Naive thymus-derived CD4-positive, alpha-beta T cell (primary cell): ENCODE measurements at regions not wholly inside any gene's neighbourhood (a gene's known extent, or its start where the extent isn't known, plus 50 kb on each side); places are given as distances from the start of the nearest gene placed in this dataset.

Source experiments
- ATAC-seq: fragments of 150-1000 bp; cut with Tn5 transposase; 2 replicates; pipeline ENCODE4 v1.10.0; 2021; ENCODE audit warnings: mild to moderate bottlenecking, moderate library complexity
- CTCF ChIA-PET: fragments of 350-600 bp; sonication (Branson Sonifier 250); formaldehyde crosslinking; loops from one replicate; lab custom pipeline; 2021; ENCODE audit warnings: antibody characterized with exemption; lab: Charles Lee
- POLR2A ChIA-PET: fragments of 350-600 bp; sonication (Branson Sonifier 250); formaldehyde crosslinking; loops from one replicate; lab custom pipeline; 2021; ENCODE audit warnings: antibody characterized with exemption, inconsistent platforms; lab: Charles Lee
- DNase-seq, 9 donors: peaks; one replicate each; pipeline versions ENCODE4 v3.0.0 to v3.0.0-alpha.2; 2020 to 2022; ENCODE audit warnings: mixed read lengths in 1 of 9
- H3K27ac ChIP-seq: one replicate; pipeline ENCODE4 v1.7.0; 2013; ENCODE audit warnings: mild to moderate bottlenecking, low read depth, low read length, moderate library complexity
- H3K27me3 ChIP-seq, 2 donors: one replicate each; pipeline ENCODE4 v1.7.0; 2013; ENCODE audit warnings: low read length in 2 of 2, mild to moderate bottlenecking in 2 of 2, moderate library complexity in 2 of 2; ENCODE audit not compliant: control insufficient read depth in 2 of 2, insufficient read depth in 2 of 2
- H3K36me3 ChIP-seq, 3 experiments: 1 replicate in 2 of 3; 2 replicates in 1 of 3; pipeline ENCODE4 v1.7.0; 2013; ENCODE audit warnings: low read length in 3 of 3, mild to moderate bottlenecking in 3 of 3, moderate library complexity in 1 of 3; ENCODE audit not compliant: insufficient read depth in 3 of 3, control insufficient read depth in 2 of 3
- H3K4me1 ChIP-seq, 2 donors: one replicate each; pipeline ENCODE4 v1.7.0; 2013; ENCODE audit warnings: low read length in 2 of 2, mild to moderate bottlenecking in 2 of 2, moderate library complexity in 1 of 2; ENCODE audit not compliant: control insufficient read depth in 2 of 2, insufficient read depth in 2 of 2
- H3K4me3 ChIP-seq: 2 replicates; pipeline ENCODE4 v1.7.0; 2013; ENCODE audit warnings: mild to moderate bottlenecking, low read length
- H3K9me3 ChIP-seq, 3 experiments: 1 replicate in 2 of 3; 2 replicates in 1 of 3; pipeline ENCODE4 v1.7.0; 2013; ENCODE audit warnings: low read length in 3 of 3; ENCODE audit not compliant: control insufficient read depth in 2 of 3
- H3K27ac Mint-ChIP-seq, 9 donors: one replicate each; pipeline ENCODE4 v1.8.0; 2020 to 2022; ENCODE audit warnings: mixed read lengths in 9 of 9, mild to moderate bottlenecking in 8 of 9, moderate library complexity in 5 of 9, inconsistent platforms in 2 of 9
- H3K27me3 Mint-ChIP-seq, 5 donors: one replicate each; pipeline ENCODE4 v1.8.0; 2021 to 2022; ENCODE audit warnings: mixed read lengths in 5 of 5, mild to moderate bottlenecking in 1 of 5
- H3K36me3 Mint-ChIP-seq, 5 donors: one replicate each; pipeline ENCODE4 v1.8.0; 2020 to 2022; ENCODE audit warnings: mixed read lengths in 5 of 5, mild to moderate bottlenecking in 3 of 5, inconsistent platforms in 1 of 5
- H3K4me1 Mint-ChIP-seq, 7 donors: one replicate each; pipeline ENCODE4 v1.8.0; 2020 to 2022; ENCODE audit warnings: mixed read lengths in 7 of 7, mild to moderate bottlenecking in 3 of 7, inconsistent platforms in 1 of 7
- H3K4me3 Mint-ChIP-seq, 10 donors: one replicate each; pipeline ENCODE4 v1.8.0; 2020 to 2022; ENCODE audit warnings: mild to moderate bottlenecking in 10 of 10, mixed read lengths in 10 of 10, moderate library complexity in 6 of 10, inconsistent platforms in 2 of 10
- H3K9me3 Mint-ChIP-seq, 11 donors: one replicate each; pipeline ENCODE4 v1.8.0; 2020 to 2022; ENCODE audit warnings: mixed read lengths in 11 of 11, mild to moderate bottlenecking in 4 of 11, inconsistent platforms in 1 of 11, moderate library complexity in 1 of 11
- intact Hi-C, 2 donors: fragments of 100-400 bp; cut with micrococcal nuclease; formaldehyde crosslinking; loops; one replicate each; pipeline ENCODE4 v1.15.1; 2023

- CTCF ChIA-PET = interaction anchor here (0.7 kb wide), 1 partner anchor 1247 kb away, joined by 3 read pairs; no protein-coding TSS in a partner anchor
- peaks cover 10 to 59% (median 43%) of the 10 kb centered on the region in 5 donors for H3K27me3 Mint-ChIP-seq
Observed at GRCh38 chr15:29880886-29881285, 58.6 kb upstream of the TJP1 start.

DNA sequence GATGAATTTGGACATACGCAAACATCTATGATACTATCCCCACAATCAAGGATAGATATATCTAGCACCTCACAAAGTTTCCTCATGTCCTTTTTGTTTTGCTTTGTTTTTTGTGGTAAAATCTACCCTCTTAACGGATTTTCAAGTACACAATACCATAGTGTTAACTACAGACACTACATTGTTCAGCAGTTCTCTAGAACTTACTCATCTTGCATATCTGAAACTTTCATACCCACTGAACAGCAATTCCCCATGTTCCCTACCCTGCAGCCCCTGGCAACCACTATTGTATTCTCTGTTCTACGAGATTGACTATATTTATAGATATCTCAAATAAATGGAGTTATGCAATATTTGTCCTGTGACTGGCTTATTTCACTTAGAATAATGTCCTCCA is 58.1 kb upstream of the TJP1 start:
- Mint-ChIP-seq H3K36me3 (no peaks in the 10 kb centered on the region), H3K27me3 (peaks cover 10 to 59% (median 38%) of the 10 kb centered on the region in 5 donors), H3K9me3 (no peaks in the 10 kb centered on the region), H3K27ac (no peak overlapping the region), H3K4me3 (no peak overlapping the region), H3K4me1 (no peaks in the 10 kb centered on the region)
- POLR2A ChIA-PET = no interaction called here
- no peaks in the 10 kb centered on the region for H3K36me3 ChIP-seq
- H3K4me3 ChIP-seq = no peak overlapping the region
- H3K4me1 ChIP-seq = no peaks in the 10 kb centered on the region
- DNase-seq (no peak), ATAC-seq (no peak)
- CTCF ChIA-PET = no interaction called here
- intact Hi-C loops = no loop called here
- no peak overlapping the region for H3K27ac ChIP-seq
- H3K27me3 ChIP-seq = peaks cover 0 to 7% of the 10 kb centered on the region in 2 donors
- H3K9me3 ChIP-seq = no peaks in the 10 kb centered on the region

More at GRCh38 chr15:29880886-29881285, 58.6 kb upstream of the TJP1 start:
- H3K4me1 ChIP-seq = no peaks in the 10 kb centered on the region
- no peak for ATAC-seq
- Mint-ChIP-seq H3K9me3 (no peaks in the 10 kb centered on the region), H3K4me3 (no peak overlapping the region), H3K36me3 (no peaks in the 10 kb centered on the region), H3K4me1 (no peaks in the 10 kb centered on the region), H3K27ac (no peak overlapping the region)
- intact Hi-C loops = no loop called here
- no peaks in the 10 kb centered on the region for H3K36me3 ChIP-seq
- no peaks in the 10 kb centered on the region for H3K9me3 ChIP-seq
- no peak for DNase-seq
- no peak overlapping the region for H3K27ac ChIP-seq
- no peak overlapping the region for H3K4me3 ChIP-seq
- peaks cover 0 to 7% of the 10 kb centered on the region in 2 donors for H3K27me3 ChIP-seq
- POLR2A ChIA-PET = no interaction called here

GRCh38 chr15:29874977-29875376 is 52.7 kb upstream of the TJP1 start:
- no peak overlapping the region for H3K4me3 ChIP-seq
- intact Hi-C loops = no loop called here
- CTCF ChIA-PET = no interaction called here
- peaks cover 0 to 2% of the 10 kb centered on the region in 2 donors for H3K27me3 ChIP-seq
- H3K4me3 Mint-ChIP-seq = no peak overlapping the region
- H3K9me3 ChIP-seq = no peaks in the 10 kb centered on the region
- POLR2A ChIA-PET = no interaction called here
- peaks cover 3 to 46% (median 22%) of the 10 kb centered on the region in 5 donors for H3K27me3 Mint-ChIP-seq
- H3K36me3 ChIP-seq = no peaks in the 10 kb centered on the region
- H3K36me3 Mint-ChIP-seq = no peaks in the 10 kb centered on the region
- no peaks in the 10 kb centered on the region for H3K9me3 Mint-ChIP-seq
- no peak overlapping the region for H3K27ac Mint-ChIP-seq
- peaks cover 0 to 1% (median 0%) of the 10 kb centered on the region in 7 donors for H3K4me1 Mint-ChIP-seq
- ATAC-seq (no peak), DNase-seq (no peak)
- no peak overlapping the region for H3K27ac ChIP-seq
- no peaks in the 10 kb centered on the region for H3K4me1 ChIP-seq

DNA sequence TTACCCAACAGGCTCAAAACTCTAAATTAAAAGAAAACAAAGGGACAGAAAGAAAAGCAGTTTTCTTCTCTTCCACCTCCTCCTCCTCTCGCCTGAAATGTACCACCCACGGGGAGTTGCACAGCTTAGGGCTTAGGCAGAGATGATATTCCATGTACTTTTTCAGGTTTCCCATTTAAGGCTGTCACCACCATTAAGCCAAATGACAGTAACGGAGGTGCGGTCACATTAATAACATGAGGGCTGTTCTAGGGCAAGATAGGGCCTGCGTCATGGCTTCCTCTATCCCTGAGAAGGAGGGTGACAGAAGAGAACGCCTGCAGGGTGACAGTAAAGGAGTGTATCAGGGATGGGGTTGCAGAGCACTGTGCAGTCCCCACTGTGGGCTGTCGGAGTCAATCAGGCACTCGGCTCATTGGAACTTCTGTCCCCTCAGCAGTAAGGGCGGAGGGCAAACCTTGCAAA is 51.7 kb upstream of the TJP1 start:
- CTCF ChIA-PET = no interaction called here
- H3K27ac Mint-ChIP-seq = no peak overlapping the region

DNA sequence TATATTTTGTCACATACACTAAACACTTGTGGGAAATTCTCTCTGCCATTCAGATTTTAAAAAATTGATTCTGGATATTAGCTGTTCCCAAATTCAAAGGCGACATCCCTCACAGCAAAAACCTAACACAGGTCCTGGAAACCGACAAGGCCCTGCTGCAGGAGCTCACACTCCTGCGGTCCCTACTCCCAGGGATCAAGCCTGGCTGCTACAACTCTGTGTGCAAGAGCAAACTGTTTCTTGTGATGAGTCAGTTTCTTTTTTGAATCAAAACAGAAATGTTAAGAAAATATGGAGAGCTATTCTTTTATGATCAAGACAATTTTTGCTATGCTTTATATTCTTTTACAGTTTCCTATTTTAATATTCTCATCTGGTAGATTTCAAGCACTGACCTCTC is 51.0 kb upstream of the TJP1 start:
- no peak for ATAC-seq
- CTCF ChIA-PET = no interaction called here
- DNase-seq = no peak
- peaks cover 0 to 1% (median 0%) of the 10 kb centered on the region in 7 donors for H3K4me1 Mint-ChIP-seq
- H3K27ac Mint-ChIP-seq = no peak overlapping the region
- no peak overlapping the region for H3K4me3 Mint-ChIP-seq
- Histone ChIP-seq H3K4me3 (no peak overlapping the region), H3K4me1 (no peaks in the 10 kb centered on the region), H3K27ac (no peak overlapping the region), H3K9me3 (no peaks in the 10 kb centered on the region), H3K36me3 (no peaks in the 10 kb centered on the region), H3K27me3 (no peaks in the 10 kb centered on the region)
- H3K36me3 Mint-ChIP-seq = no peaks in the 10 kb centered on the region
- peaks cover 3 to 49% (median 29%) of the 10 kb centered on the region in 5 donors for H3K27me3 Mint-ChIP-seq
- no peaks in the 10 kb centered on the region for H3K9me3 Mint-ChIP-seq
- POLR2A ChIA-PET = no interaction called here
- intact Hi-C loops = no loop called here

More for the DNA sequence above, 51.7 kb upstream of the TJP1 start:
- H3K27me3 ChIP-seq = no peaks in the 10 kb centered on the region
- Mint-ChIP-seq H3K27me3 (peaks cover 3 to 48% (median 26%) of the 10 kb centered on the region in 5 donors), H3K36me3 (no peaks in the 10 kb centered on the region), H3K9me3 (no peaks in the 10 kb centered on the region), H3K4me3 (no peak overlapping the region), H3K4me1 (peaks cover 0 to 1% (median 0%) of the 10 kb centered on the region in 7 donors)
- no peak for DNase-seq
- intact Hi-C loops = no loop called here
- no peaks in the 10 kb centered on the region for H3K9me3 ChIP-seq
- no peak overlapping the region for H3K27ac ChIP-seq
- no peaks in the 10 kb centered on the region for H3K4me1 ChIP-seq
- H3K36me3 ChIP-seq = no peaks in the 10 kb centered on the region
- H3K4me3 ChIP-seq = no peak overlapping the region
- ATAC-seq = no peak
- POLR2A ChIA-PET = no interaction called here

DNA sequence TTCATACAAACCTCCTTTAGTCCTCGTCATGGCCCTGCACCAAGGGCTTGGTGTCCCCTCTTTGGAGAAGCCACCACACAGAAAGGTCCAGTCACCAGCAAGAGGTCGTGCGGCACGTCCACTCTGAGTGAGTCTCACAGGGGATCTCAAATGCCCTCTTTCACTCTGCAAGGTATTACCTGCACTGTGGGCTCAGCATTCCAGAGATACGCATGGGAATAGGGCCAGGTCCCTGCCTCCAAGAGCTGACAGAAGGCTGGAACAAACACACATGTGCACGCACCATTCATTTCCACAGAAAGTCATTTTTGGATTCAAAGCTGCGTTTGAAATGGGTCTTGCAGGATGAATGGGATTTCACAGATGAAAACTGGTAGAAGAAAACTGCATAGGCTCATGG is 50.4 kb upstream of the TJP1 start:
- ATAC-seq (no peak), DNase-seq (no peak)
- no peaks in the 10 kb centered on the region for H3K36me3 Mint-ChIP-seq
- no peaks in the 10 kb centered on the region for H3K36me3 ChIP-seq
- intact Hi-C loops = no loop called here
- H3K9me3 ChIP-seq = no peaks in the 10 kb centered on the region
- CTCF ChIA-PET = no interaction called here
- H3K4me1 ChIP-seq = no peaks in the 10 kb centered on the region
- peaks cover 3 to 47% (median 31%) of the 10 kb centered on the region in 5 donors for H3K27me3 Mint-ChIP-seq
- H3K27ac Mint-ChIP-seq = no peak overlapping the region
- H3K4me3 ChIP-seq = no peak overlapping the region
- peaks cover 0 to 1% (median 0%) of the 10 kb centered on the region in 7 donors for H3K4me1 Mint-ChIP-seq
- POLR2A ChIA-PET = no interaction called here
- no peak overlapping the region for H3K27ac ChIP-seq
- H3K4me3 Mint-ChIP-seq = no peak overlapping the region
- H3K27me3 ChIP-seq = no peaks in the 10 kb centered on the region
- no peaks in the 10 kb centered on the region for H3K9me3 Mint-ChIP-seq
